ENCODE measurements at regions not wholly inside any gene's neighbourhood (a gene's known extent, or its start where the extent isn't known, plus 50 kb on each side); places are given as distances from the start of the nearest gene placed in this dataset.

GRCh38 chr2:8472545-8473323, 209.1 kb upstream of the ID2 start:
- TF ChIP-seq CTCF (IDR thresholded peaks at IDR 0.05 in 2 of 3, conservative IDR thresholded peaks at IDR 0.05 in 1 of 3; ENCODE audit: borderline replicate concordance in 1 of 3, insufficient read depth in 1 of 3, low read depth in 2 of 3, low read length in 2 of 3) (no peak), POLR2AphosphoS5 (IDR thresholded peaks at IDR 0.05; ENCODE audit: low read depth, low read length) (no peak), ZBTB33 (IDR thresholded peaks at IDR 0.05; ENCODE audit: extremely low read depth, insufficient replicate concordance, low read length) (no peak), REST (IDR thresholded peaks at IDR 0.05; ENCODE audit: low read depth) (no peak), POLR2A (IDR thresholded peaks at IDR 0.05; ENCODE audit: borderline replicate concordance, extremely low read depth, insufficient read depth, insufficient read length) (no peak)
